Mesothelial cell of epicardium (in vitro differentiated cells): ENCODE measurements at regions not wholly inside any gene's neighbourhood (a gene's known extent, or its start where the extent isn't known, plus 50 kb on each side); places are given as distances from the start of the nearest gene placed in this dataset.
"Not testable (repeated sequence)": the region's sequence is repeated elsewhere in the genome, so short reads cannot be mapped to it uniquely, and the experiment has no call there.

Experiments used
- DNase-seq, 2 experiments: peaks; one replicate each; pipeline ENCODE4 v3.0.0; 2021; ENCODE audit warnings: low spot score in 2 of 2; ENCODE audit not compliant: unreplicated experiment in 2 of 2
- H3K27ac Mint-ChIP-seq: 2 replicates; pipeline ENCODE4 v1.8.0; 2021; ENCODE audit warnings: mixed read lengths
- H3K27me3 Mint-ChIP-seq: 2 replicates; pipeline ENCODE4 v1.8.0; 2021; ENCODE audit warnings: low read depth, mixed read lengths
- H3K36me3 Mint-ChIP-seq: 2 replicates; pipeline ENCODE4 v1.8.0; 2021; ENCODE audit warnings: mixed read lengths
- H3K4me1 Mint-ChIP-seq: 2 replicates; pipeline ENCODE4 v1.8.0; 2021; ENCODE audit warnings: mixed read lengths
- H3K4me3 Mint-ChIP-seq: 2 replicates; pipeline ENCODE4 v1.8.0; 2021; ENCODE audit warnings: mild to moderate bottlenecking, moderate library complexity, mixed read lengths
- H3K9me3 Mint-ChIP-seq: 2 replicates; pipeline ENCODE4 v1.8.0; 2021; ENCODE audit warnings: mixed read lengths

DNA sequence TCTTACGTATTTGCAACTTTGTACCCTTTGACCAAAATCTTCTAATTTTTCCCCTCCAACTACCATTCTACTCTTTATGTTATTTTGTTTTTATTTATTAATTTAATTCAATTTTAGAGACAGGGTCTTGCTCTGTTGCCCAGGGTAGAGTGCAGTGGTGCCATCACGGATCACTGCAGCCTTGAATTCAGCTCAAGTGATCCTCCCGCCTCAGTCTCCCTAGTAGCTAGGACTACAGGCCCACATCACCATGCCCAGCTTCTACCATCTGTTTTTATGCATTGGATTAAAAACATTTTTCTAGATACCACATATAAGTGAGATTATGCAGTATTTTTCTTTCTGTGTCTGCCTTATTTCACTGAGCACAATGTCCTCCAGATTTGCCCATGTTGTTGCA is 2912.5 kb downstream of the RPIA start:
- DNase-seq, H3K36me3 Mint-ChIP-seq, H3K4me1 Mint-ChIP-seq, H3K27me3 Mint-ChIP-seq, H3K4me3 Mint-ChIP-seq, H3K27ac Mint-ChIP-seq: not testable (repeated sequence)
- peaks cover 19% of the 10 kb centered on the region for H3K9me3 Mint-ChIP-seq

DNA sequence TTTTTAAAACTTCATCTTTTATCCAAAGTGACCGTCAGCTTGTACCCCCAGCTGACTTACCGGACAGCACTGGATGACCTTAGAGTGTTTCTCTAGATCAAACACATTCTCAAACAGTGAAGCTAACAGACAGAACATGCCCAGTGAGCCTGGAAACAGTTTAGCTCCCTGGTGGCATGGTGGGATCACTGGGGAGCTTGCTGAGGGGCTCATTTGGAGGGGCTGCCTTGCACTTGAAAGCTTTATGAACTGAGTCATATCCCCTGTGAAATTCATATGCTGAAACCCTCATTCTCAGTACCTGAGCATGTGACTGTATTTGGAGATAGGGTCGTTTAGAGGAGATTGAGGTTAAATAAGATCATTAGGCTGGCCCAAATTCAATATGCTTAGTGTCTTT is 2913.2 kb downstream of the RPIA start:
- not testable (repeated sequence) for DNase-seq, H3K36me3 Mint-ChIP-seq, H3K27ac Mint-ChIP-seq, H3K27me3 Mint-ChIP-seq, H3K4me1 Mint-ChIP-seq, H3K4me3 Mint-ChIP-seq
- H3K9me3 Mint-ChIP-seq, result peaks cover 13% of the 10 kb centered on the region

GRCh38 chr2:91623739-91624138 is 2932.3 kb downstream of the RPIA start:
- not testable (repeated sequence) for H3K4me1 Mint-ChIP-seq, H3K4me3 Mint-ChIP-seq, H3K36me3 Mint-ChIP-seq, H3K27me3 Mint-ChIP-seq, DNase-seq, H3K9me3 Mint-ChIP-seq, H3K27ac Mint-ChIP-seq

DNA sequence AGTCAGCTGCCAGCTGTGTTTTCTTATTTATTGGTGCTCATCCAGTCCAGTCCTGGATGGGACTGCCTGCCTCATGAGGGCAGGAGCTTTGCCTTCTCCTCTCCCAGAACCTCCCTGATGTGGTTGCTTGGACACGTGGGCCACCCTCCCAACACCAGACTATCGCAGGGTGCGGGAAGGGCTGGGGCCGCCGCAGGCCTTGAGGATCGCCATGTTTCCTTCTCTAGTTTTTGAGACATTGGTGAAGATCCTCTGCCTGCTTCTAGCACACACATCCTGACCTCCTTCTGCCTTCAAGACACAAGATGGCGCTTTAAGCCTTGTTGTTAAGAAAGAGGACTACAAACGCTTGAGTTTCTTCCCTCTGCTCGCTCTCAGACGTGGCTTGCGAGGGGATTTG is 2937.0 kb downstream of the RPIA start:
- H3K27ac Mint-ChIP-seq, H3K4me1 Mint-ChIP-seq, H3K27me3 Mint-ChIP-seq, H3K36me3 Mint-ChIP-seq, H3K4me3 Mint-ChIP-seq, DNase-seq, H3K9me3 Mint-ChIP-seq: not testable (repeated sequence)

GRCh38 chr2:91657193-91657592 is 2965.7 kb downstream of the RPIA start:
- not testable (repeated sequence) for H3K4me1 Mint-ChIP-seq, H3K27me3 Mint-ChIP-seq, H3K9me3 Mint-ChIP-seq, H3K27ac Mint-ChIP-seq, DNase-seq, H3K36me3 Mint-ChIP-seq
- H3K4me3 Mint-ChIP-seq, result peak overlapping the region; percentile 30

DNA sequence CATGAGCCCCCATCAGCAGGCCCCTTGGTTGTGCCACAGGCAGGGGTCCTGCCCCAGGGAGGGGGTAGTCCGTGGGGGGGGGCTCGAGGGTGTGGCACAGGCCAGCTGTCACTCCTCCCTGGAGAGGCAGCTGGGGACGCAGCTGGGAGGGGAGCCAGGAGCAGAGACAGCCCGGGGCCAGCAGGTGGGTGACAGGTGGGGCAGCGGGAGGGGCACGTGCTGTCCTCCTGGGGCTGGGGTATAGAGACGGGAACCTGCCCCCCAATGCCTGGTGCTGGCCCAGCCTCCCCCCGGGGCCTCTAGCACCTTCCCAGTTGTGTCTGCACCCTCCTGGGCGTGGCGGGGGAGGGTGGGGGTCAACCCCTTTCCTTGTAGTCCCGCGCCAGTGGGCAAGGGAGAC is 2966.9 kb downstream of the RPIA start:
- not testable (repeated sequence) for H3K4me3 Mint-ChIP-seq, H3K36me3 Mint-ChIP-seq, H3K27ac Mint-ChIP-seq, H3K27me3 Mint-ChIP-seq, H3K4me1 Mint-ChIP-seq, H3K9me3 Mint-ChIP-seq, DNase-seq

GRCh38 chr2:91659189-91659916 is 2967.9 kb downstream of the RPIA start:
- H3K27ac Mint-ChIP-seq, H3K4me1 Mint-ChIP-seq, H3K9me3 Mint-ChIP-seq, H3K36me3 Mint-ChIP-seq, H3K27me3 Mint-ChIP-seq, DNase-seq: not testable (repeated sequence)
- H3K4me3 Mint-ChIP-seq, result peak overlapping the region; percentile 58

DNA sequence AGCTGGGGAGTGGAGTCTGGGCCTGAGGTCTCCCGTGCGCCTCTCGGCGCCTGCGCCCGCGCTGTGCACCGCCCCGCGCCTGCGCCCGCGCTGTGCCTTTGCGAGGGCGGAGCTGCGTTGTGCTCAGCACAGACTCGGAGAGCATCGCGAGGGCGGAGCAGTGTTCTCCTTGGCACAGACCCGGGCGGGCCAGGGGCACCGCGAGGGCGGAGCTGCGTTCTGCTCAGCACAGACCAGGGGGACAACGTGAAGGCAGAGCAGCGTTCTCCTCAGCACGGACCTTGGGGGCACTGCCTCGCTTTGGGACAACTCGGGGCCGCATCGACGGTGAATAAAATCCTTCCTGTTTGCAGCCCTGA is 2968.4 kb downstream of the RPIA start:
- not testable (repeated sequence) for H3K9me3 Mint-ChIP-seq
- peak in 1 of 2 experiments; percentile 39 for DNase-seq
- H3K27ac Mint-ChIP-seq, result peak overlapping the region; percentile 66

DNA sequence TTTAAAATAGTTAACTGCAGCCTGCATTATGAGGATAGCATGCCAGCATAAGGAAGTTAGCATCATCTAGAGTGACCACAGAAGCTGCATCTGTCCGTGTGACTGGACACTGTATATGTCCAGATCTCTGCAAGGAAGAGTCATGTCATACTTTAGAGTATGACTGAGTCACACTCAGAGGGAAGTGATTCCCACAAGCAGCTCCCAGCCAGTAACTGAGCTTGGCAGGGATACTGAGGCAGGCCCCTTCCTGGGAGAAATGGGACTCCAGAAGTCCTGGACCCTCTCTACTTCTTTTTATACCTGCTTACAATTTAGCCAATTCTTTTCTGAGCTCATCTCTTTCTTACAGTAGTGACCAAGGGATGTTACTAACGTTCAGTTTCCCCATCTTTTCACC is 2975.9 kb downstream of the RPIA start:
- H3K36me3 Mint-ChIP-seq, H3K4me3 Mint-ChIP-seq, H3K4me1 Mint-ChIP-seq, H3K27me3 Mint-ChIP-seq, H3K9me3 Mint-ChIP-seq, H3K27ac Mint-ChIP-seq, DNase-seq: not testable (repeated sequence)

More for the DNA sequence above, 2968.4 kb downstream of the RPIA start:
- not testable (repeated sequence) for H3K36me3 Mint-ChIP-seq, H3K27me3 Mint-ChIP-seq, H3K4me1 Mint-ChIP-seq
- H3K4me3 Mint-ChIP-seq, result peak overlapping the region; percentile 76

DNA sequence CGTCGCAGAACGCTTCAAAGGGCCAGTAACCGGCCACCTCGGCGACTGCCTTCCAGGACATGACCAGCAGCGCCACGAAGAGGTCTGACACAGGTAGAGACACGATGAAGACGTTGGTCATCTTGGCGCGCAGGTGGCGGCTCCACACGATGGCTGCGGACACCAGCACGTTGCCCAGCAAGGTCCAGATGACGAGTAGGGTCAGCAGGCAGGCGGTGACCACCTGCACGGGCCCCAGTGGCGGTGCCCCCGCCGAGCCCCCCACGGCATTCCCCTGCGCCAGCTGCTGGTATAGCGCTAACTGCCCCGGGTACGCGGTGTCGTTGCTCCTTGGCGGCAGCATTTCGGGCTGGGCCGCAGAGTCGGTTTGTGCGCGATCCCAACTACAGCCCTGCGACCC is 2994.1 kb downstream of the RPIA start:
- H3K4me3 Mint-ChIP-seq, DNase-seq, H3K9me3 Mint-ChIP-seq, H3K27ac Mint-ChIP-seq, H3K36me3 Mint-ChIP-seq, H3K4me1 Mint-ChIP-seq, H3K27me3 Mint-ChIP-seq: not testable (repeated sequence)

DNA sequence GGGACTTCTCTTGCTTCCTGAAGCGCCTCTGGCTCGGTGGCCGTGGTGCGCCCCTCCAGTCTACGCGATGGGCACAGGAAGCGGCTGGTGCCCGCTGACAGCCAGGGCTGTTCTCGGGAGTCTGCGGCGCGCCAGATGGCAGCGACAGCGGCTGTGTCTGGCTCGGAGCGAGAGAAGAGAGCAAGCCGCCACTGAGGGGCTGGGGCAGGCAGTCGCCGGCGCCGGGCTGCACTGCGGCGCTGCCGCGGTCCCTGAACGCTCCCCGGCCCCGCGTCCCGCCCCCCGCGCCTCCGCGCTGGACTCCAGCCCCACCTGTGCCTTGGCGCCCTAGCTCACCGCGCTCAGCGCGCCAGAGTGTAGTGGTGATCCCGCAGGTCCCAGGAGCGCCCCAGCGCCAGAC is 2994.6 kb downstream of the RPIA start:
- H3K27me3 Mint-ChIP-seq, H3K27ac Mint-ChIP-seq, DNase-seq, H3K4me1 Mint-ChIP-seq, H3K4me3 Mint-ChIP-seq, H3K9me3 Mint-ChIP-seq, H3K36me3 Mint-ChIP-seq: not testable (repeated sequence)
